Psoas muscle (tissue), 7 donors: ENCODE measurements at regions not wholly inside any gene's neighbourhood (a gene's known extent, or its start where the extent isn't known, plus 50 kb on each side); places are given as distances from the start of the nearest gene placed in this dataset.

Source experiments
- ATAC-seq, 4 donors: fragments of 200-7000 bp; cut with Tn5 transposase; one replicate each; pipeline ENCODE4 v1.9.1; 2020; ENCODE audit warnings: moderate library complexity in 3 of 4, mild to moderate bottlenecking in 2 of 4
- DNase-seq, 2 donors: peaks; one replicate each; pipeline ENCODE4 v3.0.0-alpha.2; 2020
- H3K27ac ChIP-seq: fragments of 200-600 bp; one replicate; pipeline ENCODE4 v1.8.0; 2022
- H3K27me3 ChIP-seq, 3 donors: fragments of 200-600 bp in 1 of 3; one replicate each; pipeline versions ENCODE4 v1.6.1 to v1.8.0; 2013 to 2022; ENCODE audit warnings: low read length in 2 of 3, mild to moderate bottlenecking in 2 of 3, moderate library complexity in 1 of 3; ENCODE audit not compliant: insufficient read depth in 3 of 3
- H3K36me3 ChIP-seq, 2 donors: fragments of 200-600 bp in 1 of 2; one replicate each; pipeline versions ENCODE4 v1.6.1 to v1.8.0; 2013 to 2022; ENCODE audit warnings: low read depth in 1 of 2, mild to moderate bottlenecking in 1 of 2, moderate library complexity in 1 of 2; ENCODE audit not compliant: insufficient read depth in 1 of 2
- H3K4me1 ChIP-seq: fragments of 200-600 bp; one replicate; pipeline ENCODE4 v1.8.0; 2022
- H3K4me3 ChIP-seq: fragments of 200-600 bp; one replicate; pipeline ENCODE4 v1.8.0; 2022; ENCODE audit warnings: mild to moderate bottlenecking
- H3K9me3 ChIP-seq: fragments of 200-600 bp; one replicate; pipeline ENCODE4 v1.8.0; 2022
- WGBS, 3 donors: extraction: QIAGEN DNeasy Blood & Tissue Kit; methylation state at CpG; one replicate each; pipeline versions ENCODE4 v1.1.6 to v1.1.7; 2013; 5-methylcytosine and 5-hydroxymethylcytosine counted together
- intact Hi-C, 2 donors: fragments of 100-400 bp; cut with DNase I; formaldehyde crosslinking; loops; one replicate each; pipeline versions ENCODE4 v1.11.0 to v1.14.2; 2022
- TF ChIP-seq, protein P1 (sequence below): fragments of 200-600 bp; IDR thresholded peaks from one replicate; pipeline ENCODE4 v1.8.0; 2022; ENCODE audit warnings: antibody characterized with exemption
- donor health status: healthy with polysubstance abuse.
- donor health status: DM: no; HTN: no; CAD: no; lungs with moderate emphysema.
- donor health status: Bipolar disorder and iron deficiency.
- donor health status: healthy.
- donor health status: DM: yes; HTN: yes; CAD: no.
- donor health status: DM: no; HTN: no; CAD: no.
- donor health status: DM: yes; HTN: yes; CAD: no.

DNA sequence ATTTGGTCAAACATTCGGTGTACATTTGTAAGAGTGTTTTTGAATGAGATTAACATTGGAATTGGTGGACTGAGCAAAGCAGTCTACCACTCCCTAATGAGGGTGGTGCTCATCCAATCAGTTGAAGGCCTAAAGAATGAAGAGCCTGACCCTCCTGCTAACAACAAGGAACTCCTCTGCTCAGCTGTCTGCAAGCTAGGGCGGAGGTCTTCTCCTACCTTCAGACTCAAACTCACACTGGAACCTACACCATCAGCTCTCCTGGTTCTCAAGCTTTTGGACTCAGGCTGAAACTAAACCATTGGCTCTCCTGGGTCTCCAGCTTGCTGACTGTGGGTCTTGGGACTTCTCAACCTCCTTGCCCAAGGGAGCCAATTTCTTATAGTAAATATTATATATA is 55.5 kb upstream of the NPAS2 start:
- intact Hi-C loops = no loop called here
- H3K4me3 ChIP-seq = no peak overlapping the region
- H3K27me3 ChIP-seq = no peaks in the 10 kb centered on the region
- H3K36me3 ChIP-seq = no peaks in the 10 kb centered on the region
- H3K27ac ChIP-seq = no peak overlapping the region
- H3K4me1 ChIP-seq = no peaks in the 10 kb centered on the region
- 87 to 99% (median 93%) methylated on average over 2 of the region's 2 CpGs for WGBS, 3 donors
- no peak for ATAC-seq
- TF ChIP-seq, protein P1, sequence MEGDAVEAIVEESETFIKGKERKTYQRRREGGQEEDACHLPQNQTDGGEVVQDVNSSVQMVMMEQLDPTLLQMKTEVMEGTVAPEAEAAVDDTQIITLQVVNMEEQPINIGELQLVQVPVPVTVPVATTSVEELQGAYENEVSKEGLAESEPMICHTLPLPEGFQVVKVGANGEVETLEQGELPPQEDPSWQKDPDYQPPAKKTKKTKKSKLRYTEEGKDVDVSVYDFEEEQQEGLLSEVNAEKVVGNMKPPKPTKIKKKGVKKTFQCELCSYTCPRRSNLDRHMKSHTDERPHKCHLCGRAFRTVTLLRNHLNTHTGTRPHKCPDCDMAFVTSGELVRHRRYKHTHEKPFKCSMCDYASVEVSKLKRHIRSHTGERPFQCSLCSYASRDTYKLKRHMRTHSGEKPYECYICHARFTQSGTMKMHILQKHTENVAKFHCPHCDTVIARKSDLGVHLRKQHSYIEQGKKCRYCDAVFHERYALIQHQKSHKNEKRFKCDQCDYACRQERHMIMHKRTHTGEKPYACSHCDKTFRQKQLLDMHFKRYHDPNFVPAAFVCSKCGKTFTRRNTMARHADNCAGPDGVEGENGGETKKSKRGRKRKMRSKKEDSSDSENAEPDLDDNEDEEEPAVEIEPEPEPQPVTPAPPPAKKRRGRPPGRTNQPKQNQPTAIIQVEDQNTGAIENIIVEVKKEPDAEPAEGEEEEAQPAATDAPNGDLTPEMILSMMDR = no peak
- no peaks in the 10 kb centered on the region for H3K9me3 ChIP-seq
- DNase-seq = no peak

DNA sequence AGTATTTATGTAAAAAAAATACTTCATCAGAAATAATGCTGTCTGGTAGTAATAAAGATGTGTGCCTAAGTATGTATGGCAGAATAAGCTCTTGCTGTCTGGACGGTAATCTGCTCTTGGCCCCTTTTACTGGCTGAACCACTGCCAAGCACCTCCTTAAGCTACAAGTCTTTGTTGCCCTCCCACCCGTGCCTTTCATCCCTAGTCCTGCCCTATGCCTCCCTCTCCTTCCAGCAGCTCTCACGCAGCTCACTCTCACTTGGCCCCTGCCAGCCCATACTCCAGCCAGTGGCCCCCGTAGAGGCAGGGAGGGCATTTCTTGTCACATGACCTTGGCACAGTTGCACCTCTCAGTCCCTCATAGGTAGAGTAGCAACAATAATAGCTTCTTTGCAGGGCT is 54.5 kb upstream of the NPAS2 start:
- 21 to 35% (median 34%) methylated on average over 4 of the region's 4 CpGs for WGBS, 3 donors
- no peaks in the 10 kb centered on the region for H3K4me1 ChIP-seq
- H3K27ac ChIP-seq = no peak overlapping the region
- ATAC-seq (no peak), DNase-seq (no peak)
- no peaks in the 10 kb centered on the region for H3K27me3 ChIP-seq
- H3K9me3 ChIP-seq = no peaks in the 10 kb centered on the region
- intact Hi-C loops = no loop called here
- TF ChIP-seq, protein P1 = no peak
- H3K4me3 ChIP-seq = no peak overlapping the region
- H3K36me3 ChIP-seq = no peaks in the 10 kb centered on the region

DNA sequence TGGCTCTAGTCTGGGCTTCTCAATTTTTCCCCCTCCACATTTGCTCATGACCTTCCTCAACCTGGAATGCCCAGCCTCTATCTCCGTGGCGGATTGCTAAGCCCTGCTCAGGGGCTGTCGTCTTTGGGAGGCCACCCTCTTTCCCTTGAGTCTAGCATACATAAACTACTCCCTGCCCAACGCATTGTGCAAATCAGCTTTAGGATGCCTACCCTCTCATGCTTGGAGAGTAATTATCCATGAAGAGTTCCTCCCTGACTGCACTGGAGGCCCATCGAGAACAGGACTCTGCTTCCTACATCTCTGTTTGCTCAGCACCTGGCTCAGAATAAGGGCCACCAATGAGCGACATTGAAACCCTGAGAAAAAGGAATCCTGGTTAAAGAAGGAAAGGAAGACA is 53.7 kb upstream of the NPAS2 start:
- Histone ChIP-seq H3K27me3 (no peaks in the 10 kb centered on the region), H3K4me3 (no peak overlapping the region), H3K36me3 (no peaks in the 10 kb centered on the region), H3K27ac (no peak overlapping the region), H3K9me3 (no peaks in the 10 kb centered on the region), H3K4me1 (no peaks in the 10 kb centered on the region)
- WGBS, 3 donors = 72 to 79% (median 75%) methylated on average over 6 of the region's 6 CpGs
- TF ChIP-seq, protein P1 = no peak
- DNase-seq (no peak), ATAC-seq (no peak)
- intact Hi-C loops = no loop called here

DNA sequence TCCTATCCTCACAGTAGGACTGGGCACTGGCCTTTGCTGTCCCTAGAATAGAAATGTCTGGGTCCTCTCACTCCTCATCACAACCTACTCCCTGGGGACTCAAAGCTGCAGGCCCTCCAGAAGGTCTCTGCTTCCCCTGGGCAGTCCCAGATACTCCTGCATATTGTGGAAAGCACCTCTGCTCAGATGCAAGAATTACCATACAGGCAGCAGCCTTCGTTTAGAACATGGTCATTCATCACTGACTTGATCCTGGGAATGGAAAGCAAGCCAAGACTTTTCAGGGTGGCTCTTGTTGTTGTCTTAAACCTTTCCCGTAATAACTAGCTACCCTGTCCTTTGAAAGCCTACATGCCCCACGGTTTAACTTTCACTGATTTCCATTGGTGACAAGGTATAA is 53.1 kb upstream of the NPAS2 start:
- no peak overlapping the region for H3K27ac ChIP-seq
- DNase-seq = no peak
- no peaks in the 10 kb centered on the region for H3K4me1 ChIP-seq
- TF ChIP-seq, protein P1 = no peak
- H3K36me3 ChIP-seq = no peaks in the 10 kb centered on the region
- no peaks in the 10 kb centered on the region for H3K27me3 ChIP-seq
- no peaks in the 10 kb centered on the region for H3K9me3 ChIP-seq
- ATAC-seq = no peak
- H3K4me3 ChIP-seq = no peak overlapping the region
- intact Hi-C loops = no loop called here
- WGBS, 3 donors = 42 to 51% (median 46%) methylated on average over 3 of the region's 3 CpGs

DNA sequence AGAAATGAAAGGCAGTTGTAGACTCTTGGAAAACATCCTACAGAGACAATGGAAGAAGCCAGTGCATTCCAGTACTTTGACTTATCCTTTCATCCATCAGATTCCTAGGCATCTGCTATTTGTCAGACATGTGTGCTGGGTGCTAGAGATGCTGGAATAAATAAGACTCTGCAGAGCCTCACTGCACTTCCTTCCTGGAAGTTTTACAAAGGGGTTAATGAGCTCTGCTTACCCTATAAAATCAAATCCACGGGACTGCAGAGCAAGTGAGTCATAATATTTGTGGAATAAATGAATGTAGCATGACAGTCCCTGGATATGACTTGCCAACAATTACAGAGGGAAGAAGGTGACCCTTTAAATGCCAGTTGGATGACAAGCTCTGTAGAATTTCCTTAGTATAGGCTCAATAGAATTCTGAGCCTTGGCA is 52.7 kb upstream of the NPAS2 start:
- 6 to 24% (median 18%) methylated on average over 1 of the region's 1 CpG for WGBS, 3 donors
- TF ChIP-seq, protein P1 = no peak
- no peaks in the 10 kb centered on the region for H3K9me3 ChIP-seq
- H3K4me1 ChIP-seq = no peaks in the 10 kb centered on the region
- no peaks in the 10 kb centered on the region for H3K36me3 ChIP-seq
- intact Hi-C loops = no loop called here
- ATAC-seq (peak in 1 of 4 donors; percentile 68), DNase-seq (no peak)
- no peak overlapping the region for H3K27ac ChIP-seq
- H3K4me3 ChIP-seq = no peak overlapping the region
- H3K27me3 ChIP-seq = no peaks in the 10 kb centered on the region
